GM12878 (cell line): ENCODE measurements at regions not wholly inside any gene's neighbourhood (a gene's known extent, or its start where the extent isn't known, plus 50 kb on each side); places are given as distances from the start of the nearest gene placed in this dataset.
"Not testable (repeated sequence)": the region's sequence is repeated elsewhere in the genome, so short reads cannot be mapped to it uniquely, and the experiment has no call there.

ENCODE experiments used
- ATAC-seq: fragments of 200-7000 bp; cut with Tn5 transposase; 3 replicates; pipeline ENCODE4 v1.9.1; 2020; ENCODE audit warnings: mild to moderate bottlenecking, moderate library complexity
- BruUV-seq: library from RNA; stranded (reverse); fragments of 400-500 nt; replicated peaks from 2 replicates; lab custom pipeline; 2021; lab: Mats Ljungman, UMichigan
- CTCF ChIA-PET: fragments of 300-600 bp; sonication (Branson Sonifier 250); formaldehyde crosslinking; extraction: SDS; loops from one replicate; lab custom pipeline; 2021; ENCODE audit warnings: inconsistent platforms; lab: Yijun Ruan, JAX
- POLR2A ChIA-PET: fragments of 350-600 bp; formaldehyde crosslinking; extraction: SDS; loops from one replicate; lab custom pipeline; 2021; ENCODE audit warnings: inconsistent platforms; lab: Charles Lee
- RAD21 ChIA-PET: fragments of 300-600 bp; sonication (Branson Sonifier 250); formaldehyde crosslinking; loops from one replicate; lab custom pipeline; 2023; ENCODE audit warnings: antibody characterized with exemption; ENCODE audit not compliant: unreplicated experiment; lab: Charles Lee
- SMC1A ChIA-PET: fragments of 300-600 bp; sonication (Branson Sonifier 250); formaldehyde crosslinking; loops from one replicate; lab custom pipeline; 2023; ENCODE audit not compliant: unreplicated experiment, uncharacterized antibody; lab: Charles Lee
- DNase-seq: peaks from one replicate; pipeline ENCODE4 v3.0.0-alpha.2; 2011; ENCODE audit warnings: low read depth, low spot score
- FAIRE-seq: peaks from 3 replicates; lab custom pipeline; 2011; peaks lifted over from hg19 to GRCh38; lab: Jason Lieb, UNC
- H2AFZ ChIP-seq: 2 replicates; pipeline ENCODE4 v1.6.0; 2011; ENCODE audit warnings: low read depth, low read length, control low read depth; ENCODE audit not compliant: control insufficient read depth
- H3K27ac ChIP-seq: 2 replicates; pipeline ENCODE4 v1.5.1; 2011; ENCODE audit warnings: control low read depth; ENCODE audit not compliant: control insufficient read depth, insufficient read depth
- H3K27me3 ChIP-seq, 2 experiments: replicated peaks in 1 of 2; 2 replicates each; pipeline versions ENCODE4 v1.6.0 to v1.6.1; 2011; ENCODE audit warnings: low read length in 1 of 2; ENCODE audit not compliant: control insufficient read depth in 2 of 2, insufficient read depth in 2 of 2
- H3K36me3 ChIP-seq, 2 experiments: 2 replicates each; pipeline ENCODE4 v1.5.1; 2011; ENCODE audit warnings: low read length in 1 of 2; ENCODE audit not compliant: control insufficient read depth in 2 of 2, insufficient read depth in 2 of 2
- H3K4me1 ChIP-seq: 2 replicates; pipeline ENCODE4 v1.6.1; 2011; ENCODE audit warnings: mild to moderate bottlenecking, low read length, moderate library complexity, mixed read lengths; ENCODE audit not compliant: control insufficient read depth, insufficient read depth
- H3K4me2 ChIP-seq: 2 replicates; pipeline ENCODE4 v1.6.0; 2011; ENCODE audit warnings: control low read depth; ENCODE audit not compliant: control insufficient read depth, insufficient read depth
- H3K4me3 ChIP-seq: fragments of 200-600 bp; sonication (generic); 2 replicates; pipeline ENCODE4 v1.5.1; 2016
- H3K79me2 ChIP-seq: 2 replicates; pipeline ENCODE4 v1.6.0; 2011; ENCODE audit warnings: low read length; ENCODE audit not compliant: control insufficient read depth, insufficient read depth
- H3K9ac ChIP-seq: 2 replicates; pipeline ENCODE4 v1.8.0; 2011; ENCODE audit warnings: low read length, control low read depth, mixed read lengths; ENCODE audit not compliant: control insufficient read depth, insufficient read depth
- H3K9me3 ChIP-seq: replicated peaks from 3 replicates; pipeline ENCODE4 v1.5.1; 2011; ENCODE audit warnings: mild to moderate bottlenecking, low read length; ENCODE audit not compliant: control insufficient read depth, insufficient read depth
- H4K20me1 ChIP-seq: 2 replicates; pipeline ENCODE4 v1.6.0; 2011; ENCODE audit not compliant: control insufficient read depth, insufficient read depth
- BCL11A ChIP-seq: IDR thresholded peaks from 2 replicates; pipeline ENCODE4 v1.6.1; 2011; ENCODE audit warnings: low read depth, low read length
- CBX5 ChIP-seq: sonication (generic); IDR thresholded peaks from 2 replicates; pipeline ENCODE4 v1.6.1; 2016; ENCODE audit warnings: low read depth, moderate library complexity, mild to moderate bottlenecking, inconsistent platforms
- DPF2 ChIP-seq: fragments of 450-650 bp; IDR thresholded peaks from 2 replicates; pipeline ENCODE4 v1.6.1; 2017; ENCODE audit warnings: mild to moderate bottlenecking
- FOXM1 ChIP-seq: IDR thresholded peaks from 2 replicates; pipeline ENCODE4 v1.6.1; 2012; ENCODE audit warnings: low read depth, mild to moderate bottlenecking, inconsistent platforms, low read length, moderate library complexity
- IKZF2 ChIP-seq, 2 experiments: fragments of 450-650 bp; IDR thresholded peaks; 2 replicates each; pipeline ENCODE4 v1.6.1; 2017; ENCODE audit warnings: mild to moderate bottlenecking in 2 of 2, moderate library complexity in 2 of 2
- IRF5 ChIP-seq: fragments of 450-650 bp; IDR thresholded peaks from 2 replicates; pipeline ENCODE4 v1.6.1; 2017; ENCODE audit warnings: borderline replicate concordance
- JUNB ChIP-seq: IDR thresholded peaks from 2 replicates; pipeline ENCODE4 v1.6.1; 2016; ENCODE audit warnings: antibody characterized with exemption, mild to moderate bottlenecking
- LARP7 ChIP-seq: fragments of 450-650 bp; IDR thresholded peaks from 2 replicates; pipeline ENCODE4 v1.6.1; 2017; ENCODE audit warnings: mild to moderate bottlenecking
- MEF2A ChIP-seq: IDR thresholded peaks from 2 replicates; pipeline ENCODE4 v1.6.1; 2011; ENCODE audit warnings: low read depth, mild to moderate bottlenecking, low read length, moderate library complexity; ENCODE audit not compliant: insufficient read depth
- MEF2B ChIP-seq: fragments of 450-650 bp; IDR thresholded peaks from 2 replicates; pipeline ENCODE4 v1.6.1; 2018; ENCODE audit warnings: mild to moderate bottlenecking, moderate library complexity; ENCODE audit not compliant: partially characterized antibody, poor library complexity, severe bottlenecking
- MLLT1 ChIP-seq: fragments of 450-650 bp; IDR thresholded peaks from 2 replicates; pipeline ENCODE4 v1.6.1; 2016; ENCODE audit warnings: mild to moderate bottlenecking
- NFIC ChIP-seq: IDR thresholded peaks from 2 replicates; pipeline ENCODE4 v1.6.1; 2012; ENCODE audit warnings: low read depth, mild to moderate bottlenecking, inconsistent platforms, low read length, moderate library complexity
- RUNX3 ChIP-seq: IDR thresholded peaks from 2 replicates; pipeline ENCODE4 v1.6.1; 2012; ENCODE audit warnings: low read length, inconsistent platforms
- TCF7 ChIP-seq: IDR thresholded peaks from 2 replicates; pipeline ENCODE4 v1.6.1; 2014; ENCODE audit warnings: antibody characterized with exemption, borderline replicate concordance
- ZNF274 ChIP-seq: IDR thresholded peaks from one replicate; pipeline ENCODE4 v1.8.0; 2011; ENCODE audit not compliant: insufficient read length, insufficient read depth
- WGBS: methylation state at CpG from one replicate; pipeline ENCODE4 v1.1.6; 2016; ENCODE audit warnings: low lambda C conversion rate; ENCODE audit not compliant: insufficient replicate concordance, insufficient coverage; ENCODE audit errors: missing lambda C conversion rate; 5-methylcytosine and 5-hydroxymethylcytosine counted together
- in situ Hi-C: fragments of 300-500 bp; cut with MboI; formaldehyde crosslinking; loops from 9 replicates; pipeline ENCODE4 v1.14.3; 2018; ENCODE audit warnings: mixed read lengths
- intact Hi-C: fragments of 100-400 bp; cut with micrococcal nuclease; formaldehyde crosslinking; loops from one replicate; pipeline ENCODE4 v1.14.2; 2022; ENCODE audit not compliant: unreplicated experiment

- no TSS peak for BruUV-seq
- FAIRE-seq: no peak
- ATAC-seq: peak; percentile 83
- TF ChIP-seq MEF2B: no peak
- TF ChIP-seq NFIC: peak; percentile 48; the same call in 1 of the 2 replicates
- 0 out of 2 replicates have a peak, but pooled peaks have one; percentile 30 for TF ChIP-seq FOXM1
- no peak for TF ChIP-seq BCL11A
- no peak for TF ChIP-seq DPF2
- no peak for TF ChIP-seq ZNF274
- TF ChIP-seq RUNX3: peak; percentile 60; the same call in 1 of the 2 replicates
- no peak; the same call in 1 of the 2 replicates for TF ChIP-seq JUNB
- no peak for TF ChIP-seq IKZF2 (IDR thresholded peaks at IDR 0.05)
- no peak for TF ChIP-seq CBX5
- peak; percentile 89 for TF ChIP-seq TCF7
- TF ChIP-seq IRF5: no peak
- TF ChIP-seq MEF2A: no peak
- TF ChIP-seq MLLT1: no peak
- no peak for TF ChIP-seq LARP7
- TF ChIP-seq, all 136 proteins: peak for 4
- no peak overlapping the region for H3K9ac ChIP-seq
- intact Hi-C loops: no loop called here
- in situ Hi-C loops: no loop called here
- no peak for DNase-seq
- H2AFZ ChIP-seq: no peak overlapping the region
- no peak overlapping the region for H3K4me3 ChIP-seq
- H3K36me3 ChIP-seq: no peaks in the 10 kb centered on the region
- 0% methylated on average over 1 of the region's 1 CpG for WGBS
- H3K27ac ChIP-seq: no peak overlapping the region
- no peaks in the 10 kb centered on the region for H3K27me3 ChIP-seq
- H3K4me2 ChIP-seq: no peak overlapping the region
- H3K9me3 ChIP-seq: no peaks in the 10 kb centered on the region
- H3K4me1 ChIP-seq: no peaks in the 10 kb centered on the region
- RAD21 ChIA-PET: no interaction called here
- CTCF ChIA-PET: no interaction called here
- SMC1A ChIA-PET: no interaction called here
- H4K20me1 ChIP-seq: no peaks in the 10 kb centered on the region
- no peaks in the 10 kb centered on the region for H3K79me2 ChIP-seq
- POLR2A ChIA-PET: no interaction called here
These were observed 209.0 kb upstream of the FBXO33 start for GRCh38 chr14:39641224-39641623.

GRCh38 chr14:39639009-39639408, 206.8 kb upstream of the FBXO33 start:
- H3K4me3 ChIP-seq, intact Hi-C loops, H3K27ac ChIP-seq, H3K9me3 ChIP-seq, DNase-seq, H3K36me3 ChIP-seq, FAIRE-seq, BruUV-seq, ATAC-seq, in situ Hi-C loops, H3K4me1 ChIP-seq, H2AFZ ChIP-seq, H3K79me2 ChIP-seq, H3K9ac ChIP-seq, POLR2A ChIA-PET, H4K20me1 ChIP-seq, H3K27me3 ChIP-seq, H3K4me2 ChIP-seq: not testable (repeated sequence)
- ChIA-PET CTCF (interaction anchor here (0.6 to 0.7 kb wide), 2 partner anchors 212 to 895 kb away, joined by 3 to 5 read pairs; no protein-coding TSS in a partner anchor), SMC1A (interaction anchor here (0.6 kb wide), 1 partner anchor 123 kb away, joined by 3 read pairs; no protein-coding TSS in a partner anchor), RAD21 (interaction anchor here (1.0 kb wide), 1 partner anchor 35 kb away, joined by 3 read pairs; no protein-coding TSS in a partner anchor)
- WGBS: 30% methylated on average over 12 of the region's 12 CpGs
